ENCODE measurements at regions not wholly inside any gene's neighbourhood (a gene's known extent, or its start where the extent isn't known, plus 50 kb on each side); places are given as distances from the start of the nearest gene placed in this dataset.

DNA sequence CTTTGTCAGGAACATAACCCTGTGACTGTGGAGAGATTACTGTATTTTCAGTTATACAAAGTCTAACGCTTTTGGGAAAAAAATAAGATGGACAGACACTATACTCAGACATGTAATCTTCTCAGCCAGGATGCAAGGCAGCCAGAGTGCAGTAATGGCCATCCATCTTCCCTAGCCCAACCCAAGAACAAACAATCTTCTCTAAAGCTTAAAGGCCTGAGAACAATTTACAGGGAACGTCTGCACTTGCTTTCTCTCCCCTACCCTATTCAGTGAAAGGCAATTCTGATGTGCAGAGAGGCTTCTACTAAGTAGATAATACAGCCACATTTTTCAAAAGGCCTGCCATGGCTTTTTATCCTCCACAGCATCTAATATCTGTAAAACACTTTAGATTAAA, 471.3 kb downstream of the FGF13 start:
- no peak for TF ChIP-seq POLR2A (IDR thresholded peaks at IDR 0.05)
- TF ChIP-seq, protein P1, sequence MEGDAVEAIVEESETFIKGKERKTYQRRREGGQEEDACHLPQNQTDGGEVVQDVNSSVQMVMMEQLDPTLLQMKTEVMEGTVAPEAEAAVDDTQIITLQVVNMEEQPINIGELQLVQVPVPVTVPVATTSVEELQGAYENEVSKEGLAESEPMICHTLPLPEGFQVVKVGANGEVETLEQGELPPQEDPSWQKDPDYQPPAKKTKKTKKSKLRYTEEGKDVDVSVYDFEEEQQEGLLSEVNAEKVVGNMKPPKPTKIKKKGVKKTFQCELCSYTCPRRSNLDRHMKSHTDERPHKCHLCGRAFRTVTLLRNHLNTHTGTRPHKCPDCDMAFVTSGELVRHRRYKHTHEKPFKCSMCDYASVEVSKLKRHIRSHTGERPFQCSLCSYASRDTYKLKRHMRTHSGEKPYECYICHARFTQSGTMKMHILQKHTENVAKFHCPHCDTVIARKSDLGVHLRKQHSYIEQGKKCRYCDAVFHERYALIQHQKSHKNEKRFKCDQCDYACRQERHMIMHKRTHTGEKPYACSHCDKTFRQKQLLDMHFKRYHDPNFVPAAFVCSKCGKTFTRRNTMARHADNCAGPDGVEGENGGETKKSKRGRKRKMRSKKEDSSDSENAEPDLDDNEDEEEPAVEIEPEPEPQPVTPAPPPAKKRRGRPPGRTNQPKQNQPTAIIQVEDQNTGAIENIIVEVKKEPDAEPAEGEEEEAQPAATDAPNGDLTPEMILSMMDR (IDR thresholded peaks at IDR 0.05), result no peak
